Activated gamma-delta T cell treated with Interleukin-2 at 50 U/mL for 16 hours (primary cell): ENCODE measurements at regions not wholly inside any gene's neighbourhood (a gene's known extent, or its start where the extent isn't known, plus 50 kb on each side); places are given as distances from the start of the nearest gene placed in this dataset.

Experiments used
- DNase-seq: peaks from one replicate; pipeline ENCODE4 v3.0.0-alpha.2; 2020

GRCh38 chr13:44158098-44158521, 215.5 kb upstream of the SERP2 start:
- DNase-seq, result no peak

- no peak for DNase-seq
Measured at GRCh38 chr13:44158881-44159632, 214.6 kb upstream of the SERP2 start.

GRCh38 chr13:44159633-44160279, 213.9 kb upstream of the SERP2 start:
- no peak for DNase-seq

- no peak for DNase-seq
Measured at GRCh38 chr13:44160591-44161191, 212.9 kb upstream of the SERP2 start.

- DNase-seq, result no peak
Measured at GRCh38 chr13:44163108-44163507, 210.5 kb upstream of the SERP2 start.

- DNase-seq, result no peak
Measured at GRCh38 chr13:44165221-44165888, 208.3 kb upstream of the SERP2 start.

- no peak for DNase-seq
Measured at GRCh38 chr13:44165889-44166496, 207.6 kb upstream of the SERP2 start.

- no peak for DNase-seq
Measured at GRCh38 chr13:44169018-44169911, 204.4 kb upstream of the SERP2 start.

- DNase-seq, result no peak
Measured at GRCh38 chr13:44170731-44171130, 202.9 kb upstream of the SERP2 start.

GRCh38 chr13:44171156-44171555, 202.5 kb upstream of the SERP2 start:
- no peak for DNase-seq

GRCh38 chr13:44171861-44172260, 201.8 kb upstream of the SERP2 start:
- no peak for DNase-seq

GRCh38 chr13:44172281-44172810, 201.3 kb upstream of the SERP2 start:
- DNase-seq, result no peak

GRCh38 chr13:44174769-44175425, 198.7 kb upstream of the SERP2 start:
- DNase-seq, result no peak

GRCh38 chr13:44176173-44176572, 197.5 kb upstream of the SERP2 start:
- DNase-seq, result no peak

- no peak for DNase-seq
Measured at GRCh38 chr13:44180876-44181536, 192.6 kb upstream of the SERP2 start.

GRCh38 chr13:44181931-44182330, 191.7 kb upstream of the SERP2 start:
- DNase-seq, result no peak

- DNase-seq, result no peak
Measured at GRCh38 chr13:44184740-44185139, 188.9 kb upstream of the SERP2 start.

GRCh38 chr13:44188257-44188656, 185.4 kb upstream of the SERP2 start:
- DNase-seq, result no peak

- DNase-seq, result no peak
Measured at GRCh38 chr13:44189085-44189484, 184.5 kb upstream of the SERP2 start.

- DNase-seq, result no peak
Measured at GRCh38 chr13:44191103-44191502, 182.5 kb upstream of the SERP2 start.
